ENCODE measurements at regions not wholly inside any gene's neighbourhood (a gene's known extent, or its start where the extent isn't known, plus 50 kb on each side); places are given as distances from the start of the nearest gene placed in this dataset.

- no peak for DNase-seq (ENCODE audit: low read depth, low spot score)
- peak overlapping the region; percentile 46 for H3K27ac ChIP-seq
Observed at GRCh38 chr11:128282053-128282452, 305.3 kb downstream of the ETS1 start.

- DNase-seq (ENCODE audit: low read depth, low spot score) = peak; percentile 22
- peak overlapping the region; percentile 89 for H3K27ac ChIP-seq
Observed at GRCh38 chr11:128279866-128280265, 307.5 kb downstream of the ETS1 start.

- no peak for DNase-seq (ENCODE audit: low read depth, low spot score)
Observed at GRCh38 chr11:128273736-128274135, 313.6 kb downstream of the ETS1 start.

GRCh38 chr11:128271401-128271800 lies 316.0 kb downstream of the ETS1 start:
- no peak for DNase-seq (ENCODE audit: low read depth, low spot score)
- no peak overlapping the region for H3K27ac ChIP-seq

More at GRCh38 chr11:128273736-128274135, 313.6 kb downstream of the ETS1 start:
- H3K27ac ChIP-seq = no peak overlapping the region

GRCh38 chr11:128269466-128269865 lies 317.9 kb downstream of the ETS1 start:
- DNase-seq (ENCODE audit: low read depth, low spot score) = no peak
- H3K27ac ChIP-seq = no peak overlapping the region

GRCh38 chr11:128266893-128267292 lies 320.5 kb downstream of the ETS1 start:
- H3K27ac ChIP-seq = no peak overlapping the region
- no peak for DNase-seq (ENCODE audit: low read depth, low spot score)

GRCh38 chr11:128262463-128263345 lies 324.7 kb downstream of the ETS1 start:
- DNase-seq (ENCODE audit: low read depth, low spot score) = no peak

GRCh38 chr11:128261011-128261421 lies 326.3 kb downstream of the ETS1 start:
- no peak for DNase-seq (ENCODE audit: low read depth, low spot score)
- no peak overlapping the region for H3K27ac ChIP-seq

More at GRCh38 chr11:128262463-128263345, 324.7 kb downstream of the ETS1 start:
- H3K27ac ChIP-seq = no peak overlapping the region

GRCh38 chr11:128260398-128260797 lies 327.0 kb downstream of the ETS1 start:
- no peak overlapping the region for H3K27ac ChIP-seq
- no peak for DNase-seq (ENCODE audit: low read depth, low spot score)

- no peak overlapping the region for H3K27ac ChIP-seq
- no peak for DNase-seq (ENCODE audit: low read depth, low spot score)
Observed at GRCh38 chr11:128259816-128260215, 327.5 kb downstream of the ETS1 start.

- no peak overlapping the region for H3K27ac ChIP-seq
- no peak for DNase-seq (ENCODE audit: low read depth, low spot score)
Observed at GRCh38 chr11:128254941-128255340, 332.4 kb downstream of the ETS1 start.

GRCh38 chr11:128251140-128251539 lies 336.2 kb downstream of the ETS1 start:
- H3K27ac ChIP-seq = peak overlapping the region; percentile 67
- peak; percentile 18 for DNase-seq (ENCODE audit: low read depth, low spot score)

GRCh38 chr11:128250482-128250881 lies 336.9 kb downstream of the ETS1 start:
- no peak for DNase-seq (ENCODE audit: low read depth, low spot score)
- H3K27ac ChIP-seq = peak overlapping the region; percentile 67

GRCh38 chr11:128246810-128247594 lies 340.4 kb downstream of the ETS1 start:
- H3K27ac ChIP-seq = no peak overlapping the region
- DNase-seq (ENCODE audit: low read depth, low spot score) = no peak

- no peak for DNase-seq (ENCODE audit: low read depth, low spot score)
- H3K27ac ChIP-seq = no peak overlapping the region
Observed at GRCh38 chr11:128246364-128246801, 341.0 kb downstream of the ETS1 start.

GRCh38 chr11:128244871-128245270 lies 342.5 kb downstream of the ETS1 start:
- H3K27ac ChIP-seq = peak overlapping the region; percentile 6
- DNase-seq (ENCODE audit: low read depth, low spot score) = no peak

GRCh38 chr11:128242451-128242850 lies 344.9 kb downstream of the ETS1 start:
- H3K27ac ChIP-seq = no peak overlapping the region
- DNase-seq (ENCODE audit: low read depth, low spot score) = no peak

- no peak overlapping the region for H3K27ac ChIP-seq
Observed at GRCh38 chr11:128240546-128240945, 346.8 kb downstream of the ETS1 start.

GRCh38 chr11:128239306-128239705 lies 348.1 kb downstream of the ETS1 start:
- no peak for DNase-seq (ENCODE audit: low read depth, low spot score)
- H3K27ac ChIP-seq = no peak overlapping the region

More at GRCh38 chr11:128240546-128240945, 346.8 kb downstream of the ETS1 start:
- no peak for DNase-seq (ENCODE audit: low read depth, low spot score)

GRCh38 chr11:128238521-128239265 lies 348.7 kb downstream of the ETS1 start:
- DNase-seq (ENCODE audit: low read depth, low spot score) = no peak
- H3K27ac ChIP-seq = no peak overlapping the region

Measured in epithelial cell of prostate (primary cell).